PFSK-1 (cell line): ENCODE measurements at regions not wholly inside any gene's neighbourhood (a gene's known extent, or its start where the extent isn't known, plus 50 kb on each side); places are given as distances from the start of the nearest gene placed in this dataset.

Source experiments
- POLR2AphosphoS5 ChIP-seq: IDR thresholded peaks from 2 replicates; pipeline ENCODE4 v1.6.1; 2012; ENCODE audit warnings: low read depth, mild to moderate bottlenecking, control low read depth, low read length, moderate library complexity
- SIN3A ChIP-seq: IDR thresholded peaks from 2 replicates; pipeline ENCODE4 v1.6.1; 2012; ENCODE audit warnings: mild to moderate bottlenecking, low read length, moderate library complexity, borderline replicate concordance; ENCODE audit not compliant: insufficient read depth
- TAF1 ChIP-seq: IDR thresholded peaks from 2 replicates; pipeline ENCODE4 v1.6.1; 2012; ENCODE audit warnings: low read length, control low read depth, borderline replicate concordance; ENCODE audit not compliant: insufficient read depth
- TF ChIP-seq, protein P1 (sequence below), 2 experiments: IDR thresholded peaks; 2 replicates each; pipeline versions ENCODE4 v1.6.1 to v1.8.0; 2011 to 2012; ENCODE audit warnings: low read depth in 2 of 2, low read length in 2 of 2, control low read depth in 1 of 2, inconsistent platforms in 1 of 2, mild to moderate bottlenecking in 1 of 2, moderate library complexity in 1 of 2; ENCODE audit not compliant: insufficient read depth in 1 of 2

GRCh38 chr6:114608091-114608490 is 265.3 kb upstream of the HS3ST5 start:
- TF ChIP-seq TAF1 (no peak), POLR2AphosphoS5 (no peak), SIN3A (no peak)
- TF ChIP-seq, protein P1, sequence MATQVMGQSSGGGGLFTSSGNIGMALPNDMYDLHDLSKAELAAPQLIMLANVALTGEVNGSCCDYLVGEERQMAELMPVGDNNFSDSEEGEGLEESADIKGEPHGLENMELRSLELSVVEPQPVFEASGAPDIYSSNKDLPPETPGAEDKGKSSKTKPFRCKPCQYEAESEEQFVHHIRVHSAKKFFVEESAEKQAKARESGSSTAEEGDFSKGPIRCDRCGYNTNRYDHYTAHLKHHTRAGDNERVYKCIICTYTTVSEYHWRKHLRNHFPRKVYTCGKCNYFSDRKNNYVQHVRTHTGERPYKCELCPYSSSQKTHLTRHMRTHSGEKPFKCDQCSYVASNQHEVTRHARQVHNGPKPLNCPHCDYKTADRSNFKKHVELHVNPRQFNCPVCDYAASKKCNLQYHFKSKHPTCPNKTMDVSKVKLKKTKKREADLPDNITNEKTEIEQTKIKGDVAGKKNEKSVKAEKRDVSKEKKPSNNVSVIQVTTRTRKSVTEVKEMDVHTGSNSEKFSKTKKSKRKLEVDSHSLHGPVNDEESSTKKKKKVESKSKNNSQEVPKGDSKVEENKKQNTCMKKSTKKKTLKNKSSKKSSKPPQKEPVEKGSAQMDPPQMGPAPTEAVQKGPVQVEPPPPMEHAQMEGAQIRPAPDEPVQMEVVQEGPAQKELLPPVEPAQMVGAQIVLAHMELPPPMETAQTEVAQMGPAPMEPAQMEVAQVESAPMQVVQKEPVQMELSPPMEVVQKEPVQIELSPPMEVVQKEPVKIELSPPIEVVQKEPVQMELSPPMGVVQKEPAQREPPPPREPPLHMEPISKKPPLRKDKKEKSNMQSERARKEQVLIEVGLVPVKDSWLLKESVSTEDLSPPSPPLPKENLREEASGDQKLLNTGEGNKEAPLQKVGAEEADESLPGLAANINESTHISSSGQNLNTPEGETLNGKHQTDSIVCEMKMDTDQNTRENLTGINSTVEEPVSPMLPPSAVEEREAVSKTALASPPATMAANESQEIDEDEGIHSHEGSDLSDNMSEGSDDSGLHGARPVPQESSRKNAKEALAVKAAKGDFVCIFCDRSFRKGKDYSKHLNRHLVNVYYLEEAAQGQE (IDR thresholded peaks at IDR 0.05; ENCODE audit: insufficient read depth in 1 of 2, low read depth in 2 of 2, low read length in 2 of 2): no peak
